A673 (cell line): ENCODE measurements at regions not wholly inside any gene's neighbourhood (a gene's known extent, or its start where the extent isn't known, plus 50 kb on each side); places are given as distances from the start of the nearest gene placed in this dataset.

Experiments used
- BruUV-seq: library from RNA; stranded (reverse); fragments of 400-500 nt; replicated peaks from 2 replicates; lab custom pipeline; 2021; lab: Mats Ljungman, UMichigan
- CTCF ChIA-PET: fragments of 300-600 bp; sonication (Branson Sonifier 250); formaldehyde crosslinking; loops from one replicate; lab custom pipeline; 2022; ENCODE audit warnings: antibody characterized with exemption; lab: Charles Lee
- POLR2A ChIA-PET: fragments of 300-600 bp; sonication (Branson Sonifier 250); formaldehyde crosslinking; loops from one replicate; lab custom pipeline; 2022; ENCODE audit warnings: antibody characterized with exemption; ENCODE audit not compliant: low non-redundant PET; lab: Charles Lee
- DNase-seq: peaks from one replicate; pipeline ENCODE4 v3.0.0-alpha.2; 2015; ENCODE audit warnings: low spot score
- H3K27ac ChIP-seq: fragments of 200-600 bp; sonication (generic); 2 replicates; pipeline ENCODE4 v1.5.1; 2016; ENCODE audit warnings: mixed run types, low read depth, mild to moderate bottlenecking, mixed read lengths, antibody characterized with exemption, low read length; ENCODE audit not compliant: poor library complexity, severe bottlenecking
- H3K27me3 ChIP-seq: fragments of 200-600 bp; sonication (generic); replicated peaks from 2 replicates; pipeline ENCODE4 v1.6.1; 2017; ENCODE audit warnings: mixed run types, low read depth, mild to moderate bottlenecking, mixed read lengths, antibody characterized with exemption, low read length; ENCODE audit not compliant: insufficient read depth, poor library complexity
- H3K36me3 ChIP-seq: fragments of 200-600 bp; sonication (generic); 2 replicates; pipeline ENCODE4 v1.6.1; 2016; ENCODE audit warnings: mixed run types, mild to moderate bottlenecking, mixed read lengths, antibody characterized with exemption, low read length; ENCODE audit not compliant: insufficient read depth, poor library complexity, severe bottlenecking
- H3K4me1 ChIP-seq: fragments of 200-600 bp; sonication (generic); 2 replicates; pipeline ENCODE4 v1.6.1; 2017; ENCODE audit warnings: mixed run types, mild to moderate bottlenecking, mixed read lengths, antibody characterized with exemption, low read length; ENCODE audit not compliant: insufficient read depth, poor library complexity, severe bottlenecking
- H3K4me3 ChIP-seq: fragments of 200-600 bp; sonication (generic); 2 replicates; pipeline ENCODE4 v1.5.1; 2016; ENCODE audit warnings: low read depth, mixed run types, mild to moderate bottlenecking, mixed read lengths, low read length; ENCODE audit not compliant: poor library complexity, severe bottlenecking
- H3K9me3 ChIP-seq: fragments of 200-600 bp; sonication (generic); 2 replicates; pipeline ENCODE4 v1.6.1; 2016; ENCODE audit warnings: mixed run types, low read depth, mild to moderate bottlenecking, mixed read lengths, antibody characterized with exemption, low read length; ENCODE audit not compliant: poor library complexity, severe bottlenecking
- EZH2 ChIP-seq: fragments of 200-600 bp; sonication (generic); IDR thresholded peaks from 2 replicates; pipeline ENCODE4 v1.6.1; 2017; ENCODE audit warnings: borderline replicate concordance, low read depth, mild to moderate bottlenecking, mixed read lengths, antibody characterized with exemption, low read length; ENCODE audit not compliant: poor library complexity, severe bottlenecking
- intact Hi-C: fragments of 100-400 bp; cut with micrococcal nuclease; formaldehyde crosslinking; loops from one replicate; pipeline ENCODE4 v1.10.0; 2022; ENCODE audit not compliant: unreplicated experiment
- TF ChIP-seq, protein P1 (sequence below): fragments of 300-800, 200-600 bp; sonication (generic); conservative IDR thresholded peaks from 2 replicates; pipeline ENCODE4 v1.5.1; 2017; ENCODE audit warnings: low read depth, mild to moderate bottlenecking, antibody characterized with exemption, low read length, moderate library complexity, mixed read lengths

DNA sequence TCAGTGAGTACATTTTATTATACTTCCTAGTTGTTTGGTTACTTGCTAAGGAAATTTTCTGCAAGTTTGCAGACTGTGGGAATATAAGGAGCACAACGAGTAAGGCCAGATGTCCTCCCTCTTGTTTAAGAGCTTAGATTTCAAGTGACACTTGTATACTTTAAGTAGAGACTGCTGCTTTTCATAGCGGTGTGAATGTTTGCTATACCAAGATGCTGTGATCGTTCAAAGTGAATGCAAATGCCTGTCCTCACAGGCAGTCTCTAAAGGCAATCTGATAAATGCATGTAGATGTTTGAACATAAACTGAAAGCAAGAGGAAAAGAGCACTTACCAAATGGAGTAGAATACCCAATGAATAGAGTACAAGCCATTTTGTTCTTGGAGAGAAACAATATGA lies 226.4 kb downstream of the NRIP1 start:
- no peaks in the 10 kb centered on the region for H3K27me3 ChIP-seq
- ChIA-PET POLR2A (no interaction called here), CTCF (no interaction called here)
- no peaks in the 10 kb centered on the region for H3K36me3 ChIP-seq
- no peaks in the 10 kb centered on the region for H3K4me1 ChIP-seq
- no peaks in the 10 kb centered on the region for H3K9me3 ChIP-seq
- intact Hi-C loops, result no loop called here
- DNase-seq, result no peak
- no TSS peak for BruUV-seq
- no peak overlapping the region for H3K4me3 ChIP-seq
- H3K27ac ChIP-seq, result no peak overlapping the region
- TF ChIP-seq EZH2, result no peak
- TF ChIP-seq, protein P1, sequence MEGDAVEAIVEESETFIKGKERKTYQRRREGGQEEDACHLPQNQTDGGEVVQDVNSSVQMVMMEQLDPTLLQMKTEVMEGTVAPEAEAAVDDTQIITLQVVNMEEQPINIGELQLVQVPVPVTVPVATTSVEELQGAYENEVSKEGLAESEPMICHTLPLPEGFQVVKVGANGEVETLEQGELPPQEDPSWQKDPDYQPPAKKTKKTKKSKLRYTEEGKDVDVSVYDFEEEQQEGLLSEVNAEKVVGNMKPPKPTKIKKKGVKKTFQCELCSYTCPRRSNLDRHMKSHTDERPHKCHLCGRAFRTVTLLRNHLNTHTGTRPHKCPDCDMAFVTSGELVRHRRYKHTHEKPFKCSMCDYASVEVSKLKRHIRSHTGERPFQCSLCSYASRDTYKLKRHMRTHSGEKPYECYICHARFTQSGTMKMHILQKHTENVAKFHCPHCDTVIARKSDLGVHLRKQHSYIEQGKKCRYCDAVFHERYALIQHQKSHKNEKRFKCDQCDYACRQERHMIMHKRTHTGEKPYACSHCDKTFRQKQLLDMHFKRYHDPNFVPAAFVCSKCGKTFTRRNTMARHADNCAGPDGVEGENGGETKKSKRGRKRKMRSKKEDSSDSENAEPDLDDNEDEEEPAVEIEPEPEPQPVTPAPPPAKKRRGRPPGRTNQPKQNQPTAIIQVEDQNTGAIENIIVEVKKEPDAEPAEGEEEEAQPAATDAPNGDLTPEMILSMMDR, result no peak

DNA sequence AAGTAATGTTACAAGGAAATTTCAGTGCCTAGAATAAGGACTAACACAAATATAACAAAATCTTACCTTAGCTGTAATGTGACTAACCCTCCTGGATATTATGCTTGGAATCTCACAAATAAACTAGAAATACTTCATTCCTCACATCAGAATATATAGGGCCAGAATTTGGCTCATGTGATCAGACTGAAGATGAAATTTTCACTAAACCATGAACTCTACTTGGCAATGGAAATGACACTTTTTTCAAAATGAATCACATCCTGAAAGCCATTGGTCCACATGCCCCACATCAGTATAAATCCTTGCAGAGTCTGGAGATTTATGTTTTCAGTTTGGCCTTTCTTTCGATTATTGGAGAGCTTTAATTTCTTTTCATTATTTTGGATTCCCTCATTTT lies 227.8 kb downstream of the NRIP1 start:
- Histone ChIP-seq H3K36me3 (no peaks in the 10 kb centered on the region), H3K27ac (no peak overlapping the region), H3K9me3 (no peaks in the 10 kb centered on the region), H3K4me3 (no peak overlapping the region), H3K27me3 (no peaks in the 10 kb centered on the region), H3K4me1 (no peaks in the 10 kb centered on the region)
- no peak for DNase-seq
- CTCF ChIA-PET, result no interaction called here
- POLR2A ChIA-PET, result no interaction called here
- intact Hi-C loops, result no loop called here
- TF ChIP-seq, protein P1, result no peak
- no peak for TF ChIP-seq EZH2
- no TSS peak for BruUV-seq

DNA sequence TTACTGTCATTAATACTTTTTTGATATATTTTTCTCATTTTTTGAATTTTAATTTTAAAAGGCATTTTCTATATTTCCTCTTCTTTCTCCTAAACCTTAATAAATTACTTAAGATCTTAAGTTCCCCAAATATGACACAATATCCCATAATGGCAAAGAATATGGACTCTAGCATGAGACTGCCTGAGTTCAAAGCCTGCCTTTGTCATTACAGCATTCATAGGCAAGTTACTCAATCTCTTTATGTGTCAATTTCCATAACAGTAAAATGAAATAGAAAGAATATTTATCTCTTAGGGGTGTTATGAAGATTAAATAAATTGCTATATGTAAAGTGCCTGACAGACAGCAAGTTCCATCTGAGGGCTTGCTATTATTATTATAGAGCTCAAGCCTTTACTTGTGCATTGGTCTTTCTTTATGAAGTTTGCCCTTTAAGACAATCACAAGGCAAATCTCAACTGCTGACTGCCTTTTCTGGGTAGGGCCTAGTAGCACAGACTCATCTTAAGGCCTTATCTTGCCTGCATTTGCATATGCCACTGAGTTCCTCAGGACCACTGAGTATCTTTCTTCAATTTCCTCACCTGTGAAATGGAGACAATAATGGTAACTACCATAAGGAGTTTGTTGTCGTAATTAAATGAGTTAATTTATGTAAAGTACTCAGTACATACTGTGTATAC lies 231.0 kb downstream of the NRIP1 start:
- intact Hi-C loops, result no loop called here
- ChIA-PET CTCF (no interaction called here), POLR2A (no interaction called here)
- BruUV-seq, result no TSS peak
- Histone ChIP-seq H3K4me3 (no peak overlapping the region), H3K27me3 (no peaks in the 10 kb centered on the region), H3K4me1 (no peaks in the 10 kb centered on the region), H3K27ac (no peak overlapping the region), H3K36me3 (no peaks in the 10 kb centered on the region), H3K9me3 (no peaks in the 10 kb centered on the region)
- no peak for DNase-seq
- no peak for TF ChIP-seq EZH2
- TF ChIP-seq, protein P1, result no peak
